GM23338 (cell line): ENCODE measurements at regions not wholly inside any gene's neighbourhood (a gene's known extent, or its start where the extent isn't known, plus 50 kb on each side); places are given as distances from the start of the nearest gene placed in this dataset.

Source experiments
- ATAC-seq: fragments of 200-7000 bp; cut with Tn5 transposase; 3 replicates; pipeline ENCODE4 v1.9.1; 2020
- DNase-seq: peaks from one replicate; pipeline ENCODE4 v3.0.0-alpha.2; 2015; ENCODE audit warnings: low spot score
- H2AFZ ChIP-seq: fragments of 200-600 bp; sonication (generic); 2 replicates; pipeline ENCODE4 v1.8.0; 2016; ENCODE audit warnings: antibody characterized with exemption, mild to moderate bottlenecking, moderate library complexity
- H3F3A ChIP-seq: fragments of 200-600 bp; sonication (generic); replicated peaks from 2 replicates; pipeline ENCODE4 v1.8.0; 2017; ENCODE audit warnings: antibody characterized with exemption, mixed run types, low read depth
- H3K27ac ChIP-seq: fragments of 200-600 bp; sonication (generic); 2 replicates; pipeline ENCODE4 v1.6.1; 2016; ENCODE audit warnings: low read depth
- H3K27me3 ChIP-seq: fragments of 200-600 bp; sonication (generic); 2 replicates; pipeline ENCODE4 v1.8.0; 2016; ENCODE audit warnings: mild to moderate bottlenecking, mixed run types, moderate library complexity; ENCODE audit not compliant: insufficient read depth
- H3K36me3 ChIP-seq: fragments of 200-600 bp; sonication (generic); 2 replicates; pipeline ENCODE4 v1.8.0; 2016; ENCODE audit warnings: mild to moderate bottlenecking; ENCODE audit not compliant: insufficient read depth
- H3K4me1 ChIP-seq: fragments of 200-600 bp; sonication (generic); 2 replicates; pipeline ENCODE4 v1.8.0; 2016; ENCODE audit warnings: mild to moderate bottlenecking, moderate library complexity; ENCODE audit not compliant: insufficient read depth
- H3K4me2 ChIP-seq: fragments of 200-600 bp; sonication (generic); 2 replicates; pipeline ENCODE4 v1.7.1; 2017; ENCODE audit warnings: mixed run types
- H3K4me3 ChIP-seq: fragments of 200-600 bp; sonication (generic); 2 replicates; pipeline ENCODE4 v1.6.1; 2016; ENCODE audit warnings: mixed run types
- H3K79me2 ChIP-seq: fragments of 200-600 bp; sonication (generic); replicated peaks from 2 replicates; pipeline ENCODE4 v1.8.0; 2017; ENCODE audit warnings: mild to moderate bottlenecking; ENCODE audit not compliant: insufficient read depth
- H3K9me2 ChIP-seq: fragments of 200-600 bp; sonication (generic); 2 replicates; pipeline ENCODE4 v1.8.0; 2017; ENCODE audit not compliant: insufficient read depth
- H4K20me1 ChIP-seq: fragments of 200-600 bp; sonication (generic); replicated peaks from 2 replicates; pipeline ENCODE4 v1.8.0; 2017; ENCODE audit warnings: mild to moderate bottlenecking; ENCODE audit not compliant: insufficient read depth
- H3K27ac Mint-ChIP-seq: 2 replicates; pipeline ENCODE4 v1.8.0; 2020; ENCODE audit warnings: inconsistent platforms, mild to moderate bottlenecking, moderate library complexity, mixed read lengths
- H3K27me3 Mint-ChIP-seq: 3 replicates; pipeline ENCODE4 v1.8.0; 2022; ENCODE audit warnings: low read depth, mild to moderate bottlenecking, moderate library complexity, mixed read lengths, inconsistent platforms; ENCODE audit not compliant: insufficient read depth, poor library complexity
- H3K36me3 Mint-ChIP-seq: 3 replicates; pipeline ENCODE4 v1.8.0; 2021; ENCODE audit warnings: low read depth, mild to moderate bottlenecking, inconsistent platforms, moderate library complexity, mixed read lengths
- H3K4me1 Mint-ChIP-seq: 3 replicates; pipeline ENCODE4 v1.8.0; 2020; ENCODE audit warnings: mild to moderate bottlenecking, inconsistent platforms, mixed read lengths
- H3K4me3 Mint-ChIP-seq: 3 replicates; pipeline ENCODE4 v1.8.0; 2021; ENCODE audit warnings: moderate library complexity, mild to moderate bottlenecking, inconsistent platforms, mixed read lengths
- H3K9me3 Mint-ChIP-seq: 3 replicates; pipeline ENCODE4 v1.8.0; 2020; ENCODE audit warnings: moderate library complexity, mild to moderate bottlenecking, inconsistent platforms, mixed read lengths
- CREB1 ChIP-seq: fragments of 250-450 bp; sonication (Bioruptor Pico); IDR thresholded peaks from 2 replicates; pipeline ENCODE4 v1.5.0; 2020; ENCODE audit warnings: low read depth, mild to moderate bottlenecking, moderate library complexity
- EZH2phosphoT487 ChIP-seq: fragments of 200-600 bp; sonication (generic); IDR thresholded peaks from one replicate; pipeline ENCODE4 v1.8.1; 2018; ENCODE audit warnings: antibody characterized with exemption; ENCODE audit not compliant: unreplicated experiment
- POLR2AphosphoS5 ChIP-seq: IDR thresholded peaks from 2 replicates; pipeline ENCODE4 v1.6.1; 2016; ENCODE audit warnings: antibody characterized with exemption, low read depth
- TF ChIP-seq, protein P1 (sequence below): IDR thresholded peaks from one replicate; pipeline ENCODE4 v1.6.1; 2018; ENCODE audit warnings: antibody characterized with exemption; ENCODE audit not compliant: unreplicated experiment
- TF ChIP-seq, protein P2 (sequence below): IDR thresholded peaks from 2 replicates; pipeline ENCODE4 v1.6.1; 2016; ENCODE audit warnings: antibody characterized with exemption

DNA sequence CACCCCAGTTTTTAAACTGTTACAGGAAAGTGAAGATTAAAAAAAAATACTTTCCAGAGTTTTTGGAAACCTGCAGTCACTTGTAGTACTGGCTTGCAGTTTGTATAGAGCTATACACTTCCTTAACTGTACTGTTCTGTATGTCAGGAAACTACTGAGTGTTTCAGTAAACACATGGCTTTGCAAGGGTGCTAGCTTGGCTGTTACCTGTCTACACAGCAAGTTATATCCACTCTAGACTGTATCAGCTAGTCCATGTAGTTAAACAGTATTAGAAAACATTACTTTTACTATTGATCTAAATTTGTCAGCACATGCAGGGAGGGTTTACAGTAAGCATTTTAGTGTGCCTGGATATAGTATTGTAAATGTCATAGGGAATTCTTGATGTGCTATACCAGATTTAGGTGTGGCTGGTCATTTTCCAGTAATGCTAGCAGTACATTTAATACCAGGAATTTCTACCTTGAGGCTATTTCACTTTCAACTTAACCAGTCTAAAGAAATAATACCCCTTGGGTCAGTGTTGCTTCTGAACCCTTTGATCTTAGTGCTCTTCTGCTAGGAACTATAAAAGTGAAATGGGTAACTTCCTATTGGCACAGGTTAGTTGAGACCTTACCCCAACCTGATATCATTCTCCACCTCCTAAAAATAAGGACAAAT is 192.3 kb upstream of the ANKRD50 start:
- H3F3A ChIP-seq = no peaks in the 10 kb centered on the region
- H3K4me2 ChIP-seq = peak overlapping the region; percentile 29; the same call in 1 of the 2 replicates

DNA sequence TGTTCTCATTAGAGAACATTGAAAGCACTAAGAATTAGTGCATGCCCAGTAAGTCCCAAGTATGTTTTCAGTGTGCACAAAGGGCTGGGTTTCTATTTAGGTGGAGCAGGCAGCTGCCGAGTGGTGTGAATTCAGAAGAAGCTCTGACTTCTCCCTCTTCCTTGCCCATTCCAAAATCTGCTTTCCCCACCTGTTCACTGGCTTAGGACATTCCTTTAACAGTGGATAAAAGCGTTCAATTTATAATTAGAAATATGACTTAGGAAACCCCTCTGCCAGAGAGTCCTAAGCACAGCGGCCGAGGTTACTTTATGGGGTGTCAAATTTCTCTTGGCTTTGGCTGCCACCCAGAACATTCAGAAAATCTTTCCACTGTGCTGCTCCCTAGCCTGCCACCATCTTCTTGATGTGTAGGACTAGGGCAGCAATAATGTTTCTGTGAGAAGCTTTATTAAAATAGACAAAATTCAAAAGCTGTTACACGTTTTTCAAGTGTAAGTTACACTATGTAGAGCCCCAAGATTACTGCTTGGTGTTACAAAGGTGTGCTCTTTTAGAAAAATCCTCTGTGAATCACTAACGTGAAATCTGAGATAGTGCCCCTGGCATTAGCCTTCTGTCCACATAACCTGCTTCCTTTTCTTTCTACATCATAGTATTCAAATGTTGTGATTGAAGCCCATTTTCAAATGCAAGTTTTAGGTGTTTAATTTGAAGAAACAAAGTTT is 191.6 kb upstream of the ANKRD50 start:
- H3K27ac Mint-ChIP-seq = no peak overlapping the region
- H3K36me3 Mint-ChIP-seq = no peaks in the 10 kb centered on the region
- Histone ChIP-seq H3K9me2 (no peaks in the 10 kb centered on the region), H2AFZ (peak overlapping the region; percentile 72), H3K79me2 (no peaks in the 10 kb centered on the region), H3K27ac (no peak overlapping the region), H3F3A (no peaks in the 10 kb centered on the region), H4K20me1 (no peaks in the 10 kb centered on the region), H3K4me1 (peaks cover 32% of the 10 kb centered on the region), H3K36me3 (no peaks in the 10 kb centered on the region), H3K4me3 (no peak overlapping the region; the same call in 1 of the 2 replicates), H3K4me2 (peak overlapping the region; percentile 29), H3K27me3 (no peaks in the 10 kb centered on the region)
- no peaks in the 10 kb centered on the region for H3K27me3 Mint-ChIP-seq
- TF ChIP-seq EZH2phosphoT487 = no peak
- no peak overlapping the region for H3K4me3 Mint-ChIP-seq
- DNase-seq = peak; percentile 29
- peaks cover 4% of the 10 kb centered on the region; the same call in 2 of the 3 replicates for H3K9me3 Mint-ChIP-seq
- peak; percentile 77 for ATAC-seq
- H3K4me1 Mint-ChIP-seq = peaks cover 21% of the 10 kb centered on the region

More for the DNA sequence above, 192.3 kb upstream of the ANKRD50 start:
- Histone ChIP-seq H2AFZ (no peak overlapping the region; the same call in 1 of the 2 replicates), H3K36me3 (no peaks in the 10 kb centered on the region), H3K9me2 (no peaks in the 10 kb centered on the region), H3K79me2 (no peaks in the 10 kb centered on the region), H3K4me3 (no peak overlapping the region), H3K27me3 (no peaks in the 10 kb centered on the region), H4K20me1 (no peaks in the 10 kb centered on the region), H3K4me1 (peaks cover 32% of the 10 kb centered on the region), H3K27ac (no peak overlapping the region)
- no peaks in the 10 kb centered on the region for H3K36me3 Mint-ChIP-seq
- no peak for ATAC-seq
- H3K4me3 Mint-ChIP-seq = no peak overlapping the region
- no peak for TF ChIP-seq EZH2phosphoT487
- TF ChIP-seq, protein P1, sequence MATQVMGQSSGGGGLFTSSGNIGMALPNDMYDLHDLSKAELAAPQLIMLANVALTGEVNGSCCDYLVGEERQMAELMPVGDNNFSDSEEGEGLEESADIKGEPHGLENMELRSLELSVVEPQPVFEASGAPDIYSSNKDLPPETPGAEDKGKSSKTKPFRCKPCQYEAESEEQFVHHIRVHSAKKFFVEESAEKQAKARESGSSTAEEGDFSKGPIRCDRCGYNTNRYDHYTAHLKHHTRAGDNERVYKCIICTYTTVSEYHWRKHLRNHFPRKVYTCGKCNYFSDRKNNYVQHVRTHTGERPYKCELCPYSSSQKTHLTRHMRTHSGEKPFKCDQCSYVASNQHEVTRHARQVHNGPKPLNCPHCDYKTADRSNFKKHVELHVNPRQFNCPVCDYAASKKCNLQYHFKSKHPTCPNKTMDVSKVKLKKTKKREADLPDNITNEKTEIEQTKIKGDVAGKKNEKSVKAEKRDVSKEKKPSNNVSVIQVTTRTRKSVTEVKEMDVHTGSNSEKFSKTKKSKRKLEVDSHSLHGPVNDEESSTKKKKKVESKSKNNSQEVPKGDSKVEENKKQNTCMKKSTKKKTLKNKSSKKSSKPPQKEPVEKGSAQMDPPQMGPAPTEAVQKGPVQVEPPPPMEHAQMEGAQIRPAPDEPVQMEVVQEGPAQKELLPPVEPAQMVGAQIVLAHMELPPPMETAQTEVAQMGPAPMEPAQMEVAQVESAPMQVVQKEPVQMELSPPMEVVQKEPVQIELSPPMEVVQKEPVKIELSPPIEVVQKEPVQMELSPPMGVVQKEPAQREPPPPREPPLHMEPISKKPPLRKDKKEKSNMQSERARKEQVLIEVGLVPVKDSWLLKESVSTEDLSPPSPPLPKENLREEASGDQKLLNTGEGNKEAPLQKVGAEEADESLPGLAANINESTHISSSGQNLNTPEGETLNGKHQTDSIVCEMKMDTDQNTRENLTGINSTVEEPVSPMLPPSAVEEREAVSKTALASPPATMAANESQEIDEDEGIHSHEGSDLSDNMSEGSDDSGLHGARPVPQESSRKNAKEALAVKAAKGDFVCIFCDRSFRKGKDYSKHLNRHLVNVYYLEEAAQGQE = no peak
- peaks cover 21% of the 10 kb centered on the region for H3K4me1 Mint-ChIP-seq
- peaks cover 8% of the 10 kb centered on the region; the same call in 2 of the 3 replicates for H3K9me3 Mint-ChIP-seq
- DNase-seq = no peak
- no peak overlapping the region for H3K27ac Mint-ChIP-seq
- no peaks in the 10 kb centered on the region for H3K27me3 Mint-ChIP-seq

DNA sequence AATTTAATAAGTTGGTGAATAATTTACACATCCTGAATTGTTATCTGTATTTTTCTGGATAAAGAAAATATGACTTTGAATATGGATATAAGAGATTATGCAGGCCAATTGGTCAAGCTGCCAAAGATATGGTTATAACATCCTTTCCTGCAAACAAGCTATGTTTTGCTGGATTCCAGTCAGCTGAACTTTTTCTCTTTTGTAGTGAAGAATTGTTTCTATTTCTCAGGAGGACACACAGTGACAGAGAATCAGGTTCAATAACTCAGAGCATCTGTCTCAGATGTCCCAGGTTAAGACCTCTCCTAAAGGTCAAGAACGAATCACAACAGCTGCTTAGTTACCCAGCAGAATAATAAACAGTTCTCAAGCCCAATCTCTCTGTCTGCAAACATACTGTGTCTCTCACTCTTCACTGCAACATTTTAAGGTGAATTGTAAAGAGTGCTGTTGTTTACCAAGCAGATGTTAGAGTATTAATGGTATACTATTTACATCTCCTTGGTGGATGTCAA is 189.5 kb upstream of the ANKRD50 start:
- Mint-ChIP-seq H3K9me3 (peaks cover 7% of the 10 kb centered on the region; the same call in 1 of the 3 replicates), H3K4me3 (no peak overlapping the region), H3K4me1 (peaks cover 21% of the 10 kb centered on the region), H3K36me3 (peaks cover 2% of the 10 kb centered on the region; the same call in 1 of the 3 replicates), H3K27ac (no peak overlapping the region), H3K27me3 (no peaks in the 10 kb centered on the region)
- peaks cover 32% of the 10 kb centered on the region for H3K4me1 ChIP-seq
- H3K4me3 ChIP-seq = no peak overlapping the region
- ATAC-seq = no peak
- H3K27me3 ChIP-seq = no peaks in the 10 kb centered on the region
- H3K4me2 ChIP-seq = no peak overlapping the region
- H3K79me2 ChIP-seq = no peaks in the 10 kb centered on the region
- H3K36me3 ChIP-seq = no peaks in the 10 kb centered on the region
- no peak overlapping the region for H2AFZ ChIP-seq
- H3F3A ChIP-seq = no peaks in the 10 kb centered on the region
- no peaks in the 10 kb centered on the region for H4K20me1 ChIP-seq
- DNase-seq = no peak
- H3K27ac ChIP-seq = no peak overlapping the region
- no peaks in the 10 kb centered on the region for H3K9me2 ChIP-seq
- no peak for TF ChIP-seq CREB1 (CRISPR knock-in tag)
- TF ChIP-seq POLR2AphosphoS5 = no peak
- TF ChIP-seq, protein P2, sequence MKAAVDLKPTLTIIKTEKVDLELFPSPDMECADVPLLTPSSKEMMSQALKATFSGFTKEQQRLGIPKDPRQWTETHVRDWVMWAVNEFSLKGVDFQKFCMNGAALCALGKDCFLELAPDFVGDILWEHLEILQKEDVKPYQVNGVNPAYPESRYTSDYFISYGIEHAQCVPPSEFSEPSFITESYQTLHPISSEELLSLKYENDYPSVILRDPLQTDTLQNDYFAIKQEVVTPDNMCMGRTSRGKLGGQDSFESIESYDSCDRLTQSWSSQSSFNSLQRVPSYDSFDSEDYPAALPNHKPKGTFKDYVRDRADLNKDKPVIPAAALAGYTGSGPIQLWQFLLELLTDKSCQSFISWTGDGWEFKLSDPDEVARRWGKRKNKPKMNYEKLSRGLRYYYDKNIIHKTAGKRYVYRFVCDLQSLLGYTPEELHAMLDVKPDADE = no peak
